K562 (cell line): ENCODE measurements at regions not wholly inside any gene's neighbourhood (a gene's known extent, or its start where the extent isn't known, plus 50 kb on each side); places are given as distances from the start of the nearest gene placed in this dataset.

Source experiments
- GTF2A2 ChIP-seq: IDR thresholded peaks from 2 replicates; pipeline ENCODE4 v1.6.1; 2016; ENCODE audit warnings: mild to moderate bottlenecking, missing genetic modification characterization, missing compliant biosample characterization
- MAFG ChIP-seq: fragments of 450-650 bp; conservative IDR thresholded peaks from 2 replicates; pipeline ENCODE4 v1.6.1; 2016; ENCODE audit warnings: missing genetic modification characterization, missing compliant biosample characterization
- PML ChIP-seq: IDR thresholded peaks from 2 replicates; pipeline ENCODE4 v1.6.1; 2012; ENCODE audit warnings: low read length, inconsistent platforms
- SMAD1 ChIP-seq: fragments of 150-350 bp; IDR thresholded peaks from 2 replicates; pipeline ENCODE4 v1.6.1; 2014; ENCODE audit warnings: low read length, low read depth; ENCODE audit not compliant: partially characterized antibody
- SMAD3 ChIP-seq: fragments of 450-650 bp; formaldehyde crosslinking; conservative IDR thresholded peaks from 2 replicates; pipeline ENCODE4 v1.4.0; 2020; ENCODE audit warnings: mild to moderate bottlenecking
- TCF7L2 ChIP-seq: fragments of 150-350 bp; IDR thresholded peaks from 2 replicates; pipeline ENCODE4 v1.6.1; 2016; ENCODE audit warnings: low read depth, mild to moderate bottlenecking, low read length, moderate library complexity
- ZKSCAN8 ChIP-seq: fragments of 200-800 bp; sonication (Bioruptor generic); IDR thresholded peaks from 2 replicates; pipeline ENCODE4 v1.6.1; 2016; ENCODE audit warnings: missing genetic modification characterization, missing compliant biosample characterization
- ZNF140 ChIP-seq: fragments of 250-450 bp; sonication (Bioruptor Pico); IDR thresholded peaks from 2 replicates; pipeline ENCODE4 v1.8.0; 2021; ENCODE audit warnings: moderate library complexity, mild to moderate bottlenecking, inconsistent platforms
- ZNF347 ChIP-seq: fragments of 450-650 bp; formaldehyde crosslinking; IDR thresholded peaks from 2 replicates; pipeline ENCODE4 v1.4.0; 2020; ENCODE audit warnings: low read depth, mild to moderate bottlenecking, moderate library complexity
- ZNF695 ChIP-seq: fragments of 450-650 bp; formaldehyde crosslinking; IDR thresholded peaks from 2 replicates; pipeline ENCODE4 v1.4.0; 2020; ENCODE audit warnings: mild to moderate bottlenecking, moderate library complexity
- ZNF778 ChIP-seq: fragments of 450-650 bp; formaldehyde crosslinking; IDR thresholded peaks from 2 replicates; pipeline ENCODE4 v1.4.0; 2020; ENCODE audit warnings: mild to moderate bottlenecking, moderate library complexity
- TF ChIP-seq, protein P1 (sequence below): fragments of 200-600 bp; sonication (generic); IDR thresholded peaks from one replicate; pipeline ENCODE4 v1.6.1; 2012; ENCODE audit warnings: mild to moderate bottlenecking, low read depth, low read length, inconsistent platforms
- TF ChIP-seq, protein P2 (sequence below): fragments of 450-650 bp; IDR thresholded peaks from 2 replicates; pipeline ENCODE4 v1.6.1; 2016; ENCODE audit warnings: missing biosample characterization, missing genetic modification characterization
- TF ChIP-seq, protein P3 (sequence below): fragments of 250-450 bp; sonication (Bioruptor Pico); IDR thresholded peaks from 2 replicates; pipeline ENCODE4 v1.8.0; 2021; ENCODE audit warnings: moderate library complexity, mild to moderate bottlenecking, inconsistent platforms
- TF ChIP-seq, protein P4 (sequence below): fragments of 250-450 bp; sonication (Bioruptor Pico); IDR thresholded peaks from 2 replicates; pipeline ENCODE4 v1.5.0; 2020; ENCODE audit warnings: mild to moderate bottlenecking

DNA sequence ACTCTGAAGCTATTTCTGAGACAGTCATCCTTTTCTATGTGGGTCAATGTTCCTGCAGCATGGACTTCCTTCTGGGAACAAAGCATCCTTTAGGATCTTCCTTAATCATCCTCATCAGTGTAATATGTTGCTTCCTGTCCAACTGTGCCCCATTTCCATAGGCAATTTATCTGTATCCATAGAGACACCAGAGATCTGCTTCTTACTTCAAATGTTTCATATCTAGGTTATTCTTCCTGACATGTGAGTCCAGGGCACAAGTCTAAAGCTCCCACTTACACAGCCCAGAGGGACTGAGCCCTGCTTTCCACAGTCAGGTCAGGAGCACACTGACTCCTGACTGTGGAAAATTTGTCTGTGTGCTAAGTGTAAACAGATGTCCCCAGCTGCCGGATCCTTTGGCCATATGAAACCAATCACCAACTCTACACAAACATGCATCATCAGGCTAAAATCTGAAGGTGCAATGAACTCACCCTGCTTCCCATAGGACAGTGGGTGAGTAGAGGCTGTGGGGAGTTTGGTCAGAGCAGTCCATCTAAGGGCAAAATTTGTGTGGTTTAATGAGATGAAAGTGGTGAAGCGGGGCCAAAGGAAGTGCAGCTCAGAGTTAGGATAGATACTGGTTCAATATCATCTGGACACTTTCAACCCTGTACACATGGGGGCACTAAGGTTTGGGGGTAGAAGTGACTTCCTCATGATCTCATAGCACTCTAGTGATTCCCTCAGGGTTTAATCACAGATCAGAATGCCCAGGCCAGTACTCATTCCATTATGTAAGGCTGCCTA is 85.2 kb upstream of the TNC start (continued):
- TF ChIP-seq, protein P1, sequence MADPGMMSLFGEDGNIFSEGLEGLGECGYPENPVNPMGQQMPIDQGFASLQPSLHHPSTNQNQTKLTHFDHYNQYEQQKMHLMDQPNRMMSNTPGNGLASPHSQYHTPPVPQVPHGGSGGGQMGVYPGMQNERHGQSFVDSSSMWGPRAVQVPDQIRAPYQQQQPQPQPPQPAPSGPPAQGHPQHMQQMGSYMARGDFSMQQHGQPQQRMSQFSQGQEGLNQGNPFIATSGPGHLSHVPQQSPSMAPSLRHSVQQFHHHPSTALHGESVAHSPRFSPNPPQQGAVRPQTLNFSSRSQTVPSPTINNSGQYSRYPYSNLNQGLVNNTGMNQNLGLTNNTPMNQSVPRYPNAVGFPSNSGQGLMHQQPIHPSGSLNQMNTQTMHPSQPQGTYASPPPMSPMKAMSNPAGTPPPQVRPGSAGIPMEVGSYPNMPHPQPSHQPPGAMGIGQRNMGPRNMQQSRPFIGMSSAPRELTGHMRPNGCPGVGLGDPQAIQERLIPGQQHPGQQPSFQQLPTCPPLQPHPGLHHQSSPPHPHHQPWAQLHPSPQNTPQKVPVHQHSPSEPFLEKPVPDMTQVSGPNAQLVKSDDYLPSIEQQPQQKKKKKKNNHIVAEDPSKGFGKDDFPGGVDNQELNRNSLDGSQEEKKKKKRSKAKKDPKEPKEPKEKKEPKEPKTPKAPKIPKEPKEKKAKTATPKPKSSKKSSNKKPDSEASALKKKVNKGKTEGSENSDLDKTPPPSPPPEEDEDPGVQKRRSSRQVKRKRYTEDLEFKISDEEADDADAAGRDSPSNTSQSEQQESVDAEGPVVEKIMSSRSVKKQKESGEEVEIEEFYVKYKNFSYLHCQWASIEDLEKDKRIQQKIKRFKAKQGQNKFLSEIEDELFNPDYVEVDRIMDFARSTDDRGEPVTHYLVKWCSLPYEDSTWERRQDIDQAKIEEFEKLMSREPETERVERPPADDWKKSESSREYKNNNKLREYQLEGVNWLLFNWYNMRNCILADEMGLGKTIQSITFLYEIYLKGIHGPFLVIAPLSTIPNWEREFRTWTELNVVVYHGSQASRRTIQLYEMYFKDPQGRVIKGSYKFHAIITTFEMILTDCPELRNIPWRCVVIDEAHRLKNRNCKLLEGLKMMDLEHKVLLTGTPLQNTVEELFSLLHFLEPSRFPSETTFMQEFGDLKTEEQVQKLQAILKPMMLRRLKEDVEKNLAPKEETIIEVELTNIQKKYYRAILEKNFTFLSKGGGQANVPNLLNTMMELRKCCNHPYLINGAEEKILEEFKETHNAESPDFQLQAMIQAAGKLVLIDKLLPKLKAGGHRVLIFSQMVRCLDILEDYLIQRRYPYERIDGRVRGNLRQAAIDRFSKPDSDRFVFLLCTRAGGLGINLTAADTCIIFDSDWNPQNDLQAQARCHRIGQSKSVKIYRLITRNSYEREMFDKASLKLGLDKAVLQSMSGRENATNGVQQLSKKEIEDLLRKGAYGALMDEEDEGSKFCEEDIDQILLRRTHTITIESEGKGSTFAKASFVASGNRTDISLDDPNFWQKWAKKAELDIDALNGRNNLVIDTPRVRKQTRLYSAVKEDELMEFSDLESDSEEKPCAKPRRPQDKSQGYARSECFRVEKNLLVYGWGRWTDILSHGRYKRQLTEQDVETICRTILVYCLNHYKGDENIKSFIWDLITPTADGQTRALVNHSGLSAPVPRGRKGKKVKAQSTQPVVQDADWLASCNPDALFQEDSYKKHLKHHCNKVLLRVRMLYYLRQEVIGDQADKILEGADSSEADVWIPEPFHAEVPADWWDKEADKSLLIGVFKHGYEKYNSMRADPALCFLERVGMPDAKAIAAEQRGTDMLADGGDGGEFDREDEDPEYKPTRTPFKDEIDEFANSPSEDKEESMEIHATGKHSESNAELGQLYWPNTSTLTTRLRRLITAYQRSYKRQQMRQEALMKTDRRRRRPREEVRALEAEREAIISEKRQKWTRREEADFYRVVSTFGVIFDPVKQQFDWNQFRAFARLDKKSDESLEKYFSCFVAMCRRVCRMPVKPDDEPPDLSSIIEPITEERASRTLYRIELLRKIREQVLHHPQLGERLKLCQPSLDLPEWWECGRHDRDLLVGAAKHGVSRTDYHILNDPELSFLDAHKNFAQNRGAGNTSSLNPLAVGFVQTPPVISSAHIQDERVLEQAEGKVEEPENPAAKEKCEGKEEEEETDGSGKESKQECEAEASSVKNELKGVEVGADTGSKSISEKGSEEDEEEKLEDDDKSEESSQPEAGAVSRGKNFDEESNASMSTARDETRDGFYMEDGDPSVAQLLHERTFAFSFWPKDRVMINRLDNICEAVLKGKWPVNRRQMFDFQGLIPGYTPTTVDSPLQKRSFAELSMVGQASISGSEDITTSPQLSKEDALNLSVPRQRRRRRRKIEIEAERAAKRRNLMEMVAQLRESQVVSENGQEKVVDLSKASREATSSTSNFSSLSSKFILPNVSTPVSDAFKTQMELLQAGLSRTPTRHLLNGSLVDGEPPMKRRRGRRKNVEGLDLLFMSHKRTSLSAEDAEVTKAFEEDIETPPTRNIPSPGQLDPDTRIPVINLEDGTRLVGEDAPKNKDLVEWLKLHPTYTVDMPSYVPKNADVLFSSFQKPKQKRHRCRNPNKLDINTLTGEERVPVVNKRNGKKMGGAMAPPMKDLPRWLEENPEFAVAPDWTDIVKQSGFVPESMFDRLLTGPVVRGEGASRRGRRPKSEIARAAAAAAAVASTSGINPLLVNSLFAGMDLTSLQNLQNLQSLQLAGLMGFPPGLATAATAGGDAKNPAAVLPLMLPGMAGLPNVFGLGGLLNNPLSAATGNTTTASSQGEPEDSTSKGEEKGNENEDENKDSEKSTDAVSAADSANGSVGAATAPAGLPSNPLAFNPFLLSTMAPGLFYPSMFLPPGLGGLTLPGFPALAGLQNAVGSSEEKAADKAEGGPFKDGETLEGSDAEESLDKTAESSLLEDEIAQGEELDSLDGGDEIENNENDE, result no peak
- TF ChIP-seq ZNF778 (CRISPR knock-in tag) (no peak), GTF2A2 (tag) (no peak), ZNF140 (CRISPR knock-in tag) (no peak), MAFG (tag) (no peak), SMAD1 (no peak), ZKSCAN8 (no peak), PML (no peak), ZNF695 (CRISPR knock-in tag) (no peak), TCF7L2 (no peak), ZNF347 (CRISPR knock-in tag) (no peak), SMAD3 (CRISPR knock-in tag) (no peak)
- TF ChIP-seq, protein P2, sequence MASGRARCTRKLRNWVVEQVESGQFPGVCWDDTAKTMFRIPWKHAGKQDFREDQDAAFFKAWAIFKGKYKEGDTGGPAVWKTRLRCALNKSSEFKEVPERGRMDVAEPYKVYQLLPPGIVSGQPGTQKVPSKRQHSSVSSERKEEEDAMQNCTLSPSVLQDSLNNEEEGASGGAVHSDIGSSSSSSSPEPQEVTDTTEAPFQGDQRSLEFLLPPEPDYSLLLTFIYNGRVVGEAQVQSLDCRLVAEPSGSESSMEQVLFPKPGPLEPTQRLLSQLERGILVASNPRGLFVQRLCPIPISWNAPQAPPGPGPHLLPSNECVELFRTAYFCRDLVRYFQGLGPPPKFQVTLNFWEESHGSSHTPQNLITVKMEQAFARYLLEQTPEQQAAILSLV (tag), result no peak
- TF ChIP-seq, protein P3, sequence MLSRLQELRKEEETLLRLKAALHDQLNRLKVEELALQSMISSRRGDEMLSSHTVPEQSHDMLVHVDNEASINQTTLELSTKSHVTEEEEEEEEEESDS (CRISPR knock-in tag), result no peak
- TF ChIP-seq, protein P4, sequence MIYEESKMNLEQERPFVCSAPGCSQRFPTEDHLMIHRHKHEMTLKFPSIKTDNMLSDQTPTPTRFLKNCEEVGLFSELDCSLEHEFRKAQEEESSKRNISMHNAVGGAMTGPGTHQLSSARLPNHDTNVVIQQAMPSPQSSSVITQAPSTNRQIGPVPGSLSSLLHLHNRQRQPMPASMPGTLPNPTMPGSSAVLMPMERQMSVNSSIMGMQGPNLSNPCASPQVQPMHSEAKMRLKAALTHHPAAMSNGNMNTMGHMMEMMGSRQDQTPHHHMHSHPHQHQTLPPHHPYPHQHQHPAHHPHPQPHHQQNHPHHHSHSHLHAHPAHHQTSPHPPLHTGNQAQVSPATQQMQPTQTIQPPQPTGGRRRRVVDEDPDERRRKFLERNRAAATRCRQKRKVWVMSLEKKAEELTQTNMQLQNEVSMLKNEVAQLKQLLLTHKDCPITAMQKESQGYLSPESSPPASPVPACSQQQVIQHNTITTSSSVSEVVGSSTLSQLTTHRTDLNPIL (CRISPR knock-in tag), result no peak
